ENCODE measurements at regions not wholly inside any gene's neighbourhood (a gene's known extent, or its start where the extent isn't known, plus 50 kb on each side); places are given as distances from the start of the nearest gene placed in this dataset.
"Not testable (repeated sequence)": the region's sequence is repeated elsewhere in the genome, so short reads cannot be mapped to it uniquely, and the experiment has no call there.

GRCh38 chr6:9224539-9224938 is 789.2 kb upstream of the SLC35B3 start:
- FAIRE-seq (no peak), DNase-seq (no peak)
- 82 to 90% (median 86%) methylated on average over 1 of the region's 1 CpG for WGBS, 3 donors
- Histone ChIP-seq H3K4me3 (ENCODE audit: low read depth in 1 of 3, low read length in 3 of 3) (no peak overlapping the region), H3K36me3 (ENCODE audit: control insufficient read depth in 3 of 3, insufficient read depth in 2 of 3, low read depth in 1 of 3, low read length in 3 of 3) (no peaks in the 10 kb centered on the region), H3K27me3 (ENCODE audit: control insufficient read depth in 3 of 3, insufficient read depth in 3 of 3, low read length in 3 of 3) (no peaks in the 10 kb centered on the region), H3K4me1 (ENCODE audit: control insufficient read depth in 3 of 3, insufficient read depth in 2 of 3, low read depth in 1 of 3, low read length in 2 of 3) (no peaks in the 10 kb centered on the region), H3K27ac (ENCODE audit: low read depth in 1 of 3, low read length in 2 of 3) (no peak overlapping the region), H3K9me3 (ENCODE audit: control insufficient read depth in 2 of 2, insufficient read depth in 1 of 2, low read depth in 1 of 2, low read length in 1 of 2) (no peaks in the 10 kb centered on the region)

GRCh38 chr6:9213717-9214116 is 778.4 kb upstream of the SLC35B3 start:
- H3K27me3 ChIP-seq (ENCODE audit: control insufficient read depth in 3 of 3, insufficient read depth in 3 of 3, low read length in 3 of 3); H3K27ac ChIP-seq (ENCODE audit: low read depth in 1 of 3, low read length in 2 of 3); H3K9me3 ChIP-seq (ENCODE audit: control insufficient read depth in 2 of 2, insufficient read depth in 1 of 2, low read depth in 1 of 2, low read length in 1 of 2); H3K4me1 ChIP-seq (ENCODE audit: control insufficient read depth in 3 of 3, insufficient read depth in 2 of 3, low read depth in 1 of 3, low read length in 2 of 3); FAIRE-seq; DNase-seq; H3K4me3 ChIP-seq (ENCODE audit: low read depth in 1 of 3, low read length in 3 of 3); H3K36me3 ChIP-seq (ENCODE audit: control insufficient read depth in 3 of 3, insufficient read depth in 2 of 3, low read depth in 1 of 3, low read length in 3 of 3): not testable (repeated sequence)
- 79 to 83% (median 80%) methylated on average over 8 of the region's 8 CpGs for WGBS, 3 donors

- no peak for FAIRE-seq
- H3K9me3 ChIP-seq (ENCODE audit: control insufficient read depth in 2 of 2, insufficient read depth in 1 of 2, low read depth in 1 of 2, low read length in 1 of 2): no peaks in the 10 kb centered on the region
- H3K27ac ChIP-seq (ENCODE audit: low read depth in 1 of 3, low read length in 2 of 3): no peak overlapping the region
- H3K4me1 ChIP-seq (ENCODE audit: control insufficient read depth in 3 of 3, insufficient read depth in 2 of 3, low read depth in 1 of 3, low read length in 2 of 3): no peaks in the 10 kb centered on the region
- H3K4me3 ChIP-seq (ENCODE audit: low read depth in 1 of 3, low read length in 3 of 3): no peak overlapping the region
- no peaks in the 10 kb centered on the region for H3K36me3 ChIP-seq (ENCODE audit: control insufficient read depth in 3 of 3, insufficient read depth in 2 of 3, low read depth in 1 of 3, low read length in 3 of 3)
- DNase-seq: no peak
- 74 to 78% (median 77%) methylated on average over 3 of the region's 3 CpGs for WGBS, 3 donors
- H3K27me3 ChIP-seq (ENCODE audit: control insufficient read depth in 3 of 3, insufficient read depth in 3 of 3, low read length in 3 of 3): peaks cover 0 to 2% (median 0%) of the 10 kb centered on the region in 3 donors
Observed at GRCh38 chr6:9208966-9209365, 773.6 kb upstream of the SLC35B3 start.

GRCh38 chr6:9205645-9206044 is 770.3 kb upstream of the SLC35B3 start:
- no peak for FAIRE-seq
- WGBS, 3 donors: 85 to 96% (median 95%) methylated on average over 1 of the region's 1 CpG
- H3K9me3 ChIP-seq (ENCODE audit: control insufficient read depth in 2 of 2, insufficient read depth in 1 of 2, low read depth in 1 of 2, low read length in 1 of 2): no peaks in the 10 kb centered on the region

GRCh38 chr6:9204171-9204570 is 768.8 kb upstream of the SLC35B3 start:
- H3K36me3 ChIP-seq (ENCODE audit: control insufficient read depth in 3 of 3, insufficient read depth in 2 of 3, low read depth in 1 of 3, low read length in 3 of 3): no peaks in the 10 kb centered on the region
- H3K9me3 ChIP-seq (ENCODE audit: control insufficient read depth in 2 of 2, insufficient read depth in 1 of 2, low read depth in 1 of 2, low read length in 1 of 2): no peaks in the 10 kb centered on the region
- peaks cover 0 to 2% (median 0%) of the 10 kb centered on the region in 3 donors for H3K27me3 ChIP-seq (ENCODE audit: control insufficient read depth in 3 of 3, insufficient read depth in 3 of 3, low read length in 3 of 3)
- H3K4me1 ChIP-seq (ENCODE audit: control insufficient read depth in 3 of 3, insufficient read depth in 2 of 3, low read depth in 1 of 3, low read length in 2 of 3): no peaks in the 10 kb centered on the region
- no peak overlapping the region for H3K4me3 ChIP-seq (ENCODE audit: low read depth in 1 of 3, low read length in 3 of 3)
- DNase-seq (no peak), FAIRE-seq (no peak)
- WGBS, 3 donors: 55 to 80% (median 71%) methylated on average over 1 of the region's 1 CpG
- H3K27ac ChIP-seq (ENCODE audit: low read depth in 1 of 3, low read length in 2 of 3): no peak overlapping the region

More at GRCh38 chr6:9205645-9206044, 770.3 kb upstream of the SLC35B3 start:
- no peak overlapping the region for H3K4me3 ChIP-seq (ENCODE audit: low read depth in 1 of 3, low read length in 3 of 3)
- no peaks in the 10 kb centered on the region for H3K4me1 ChIP-seq (ENCODE audit: control insufficient read depth in 3 of 3, insufficient read depth in 2 of 3, low read depth in 1 of 3, low read length in 2 of 3)
- peaks cover 0 to 2% (median 0%) of the 10 kb centered on the region in 3 donors for H3K27me3 ChIP-seq (ENCODE audit: control insufficient read depth in 3 of 3, insufficient read depth in 3 of 3, low read length in 3 of 3)
- no peak overlapping the region for H3K27ac ChIP-seq (ENCODE audit: low read depth in 1 of 3, low read length in 2 of 3)
- no peaks in the 10 kb centered on the region for H3K36me3 ChIP-seq (ENCODE audit: control insufficient read depth in 3 of 3, insufficient read depth in 2 of 3, low read depth in 1 of 3, low read length in 3 of 3)
- no peak for DNase-seq

- no peak for FAIRE-seq
- no peak for DNase-seq
- Histone ChIP-seq H3K4me1 (ENCODE audit: control insufficient read depth in 3 of 3, insufficient read depth in 2 of 3, low read depth in 1 of 3, low read length in 2 of 3) (no peaks in the 10 kb centered on the region), H3K9me3 (ENCODE audit: control insufficient read depth in 2 of 2, insufficient read depth in 1 of 2, low read depth in 1 of 2, low read length in 1 of 2) (no peaks in the 10 kb centered on the region), H3K4me3 (ENCODE audit: low read depth in 1 of 3, low read length in 3 of 3) (no peak overlapping the region), H3K36me3 (ENCODE audit: control insufficient read depth in 3 of 3, insufficient read depth in 2 of 3, low read depth in 1 of 3, low read length in 3 of 3) (no peaks in the 10 kb centered on the region), H3K27me3 (ENCODE audit: control insufficient read depth in 3 of 3, insufficient read depth in 3 of 3, low read length in 3 of 3) (no peaks in the 10 kb centered on the region), H3K27ac (ENCODE audit: low read depth in 1 of 3, low read length in 2 of 3) (no peak overlapping the region)
Observed at GRCh38 chr6:9200712-9201111, 765.4 kb upstream of the SLC35B3 start.

GRCh38 chr6:9197726-9198125 is 762.4 kb upstream of the SLC35B3 start:
- no peak for FAIRE-seq
- Histone ChIP-seq H3K27ac (ENCODE audit: low read depth in 1 of 3, low read length in 2 of 3) (no peak overlapping the region), H3K9me3 (ENCODE audit: control insufficient read depth in 2 of 2, insufficient read depth in 1 of 2, low read depth in 1 of 2, low read length in 1 of 2) (no peaks in the 10 kb centered on the region), H3K4me3 (ENCODE audit: low read depth in 1 of 3, low read length in 3 of 3) (no peak overlapping the region), H3K4me1 (ENCODE audit: control insufficient read depth in 3 of 3, insufficient read depth in 2 of 3, low read depth in 1 of 3, low read length in 2 of 3) (no peaks in the 10 kb centered on the region), H3K27me3 (ENCODE audit: control insufficient read depth in 3 of 3, insufficient read depth in 3 of 3, low read length in 3 of 3) (no peaks in the 10 kb centered on the region), H3K36me3 (ENCODE audit: control insufficient read depth in 3 of 3, insufficient read depth in 2 of 3, low read depth in 1 of 3, low read length in 3 of 3) (no peaks in the 10 kb centered on the region)
- DNase-seq: no peak
- WGBS, 3 donors: 71 to 84% (median 72%) methylated on average over 3 of the region's 3 CpGs

GRCh38 chr6:9195322-9195721 is 760.0 kb upstream of the SLC35B3 start:
- H3K4me3 ChIP-seq (ENCODE audit: low read depth in 1 of 3, low read length in 3 of 3): no peak overlapping the region
- no peaks in the 10 kb centered on the region for H3K36me3 ChIP-seq (ENCODE audit: control insufficient read depth in 3 of 3, insufficient read depth in 2 of 3, low read depth in 1 of 3, low read length in 3 of 3)
- WGBS, 3 donors: 46 to 69% (median 48%) methylated on average over 1 of the region's 1 CpG
- H3K9me3 ChIP-seq (ENCODE audit: control insufficient read depth in 2 of 2, insufficient read depth in 1 of 2, low read depth in 1 of 2, low read length in 1 of 2): no peaks in the 10 kb centered on the region
- no peaks in the 10 kb centered on the region for H3K4me1 ChIP-seq (ENCODE audit: control insufficient read depth in 3 of 3, insufficient read depth in 2 of 3, low read depth in 1 of 3, low read length in 2 of 3)
- H3K27me3 ChIP-seq (ENCODE audit: control insufficient read depth in 3 of 3, insufficient read depth in 3 of 3, low read length in 3 of 3): no peaks in the 10 kb centered on the region
- DNase-seq (no peak), FAIRE-seq (no peak)
- no peak overlapping the region for H3K27ac ChIP-seq (ENCODE audit: low read depth in 1 of 3, low read length in 2 of 3)

GRCh38 chr6:9192405-9192909 is 757.1 kb upstream of the SLC35B3 start:
- Histone ChIP-seq H3K4me1 (ENCODE audit: control insufficient read depth in 3 of 3, insufficient read depth in 2 of 3, low read depth in 1 of 3, low read length in 2 of 3) (no peaks in the 10 kb centered on the region), H3K9me3 (ENCODE audit: control insufficient read depth in 2 of 2, insufficient read depth in 1 of 2, low read depth in 1 of 2, low read length in 1 of 2) (no peaks in the 10 kb centered on the region), H3K4me3 (ENCODE audit: low read depth in 1 of 3, low read length in 3 of 3) (no peak overlapping the region), H3K36me3 (ENCODE audit: control insufficient read depth in 3 of 3, insufficient read depth in 2 of 3, low read depth in 1 of 3, low read length in 3 of 3) (no peaks in the 10 kb centered on the region), H3K27me3 (ENCODE audit: control insufficient read depth in 3 of 3, insufficient read depth in 3 of 3, low read length in 3 of 3) (no peaks in the 10 kb centered on the region), H3K27ac (ENCODE audit: low read depth in 1 of 3, low read length in 2 of 3) (no peak overlapping the region)
- FAIRE-seq (no peak), DNase-seq (no peak)
- WGBS, 3 donors: 55 to 84% (median 61%) methylated on average over 4 of the region's 4 CpGs

Data from small intestine (tissue), 7 donors.